ENCODE measurements at regions not wholly inside any gene's neighbourhood (a gene's known extent, or its start where the extent isn't known, plus 50 kb on each side); places are given as distances from the start of the nearest gene placed in this dataset.

GRCh38 chr18:59987102-59987501, 87.3 kb downstream of the PMAIP1 start:
- no peak overlapping the region for H4K5ac ChIP-seq (ENCODE audit: insufficient read length, low read depth, low read length)
- no peak overlapping the region for H3K4me2 ChIP-seq (ENCODE audit: insufficient read depth in 1 of 2, low read depth in 2 of 2, low read length in 2 of 2)
- no peaks in the 10 kb centered on the region for H4K20me1 ChIP-seq (replicated peaks in 1 of 2; ENCODE audit: control insufficient read depth in 1 of 2, insufficient read depth in 2 of 2, low read length in 2 of 2)
- DNase-seq (ENCODE audit: low read depth in 1 of 2, low spot score in 2 of 2) (no peak), FAIRE-seq (no peak)
- no peak overlapping the region for H2AFZ ChIP-seq (ENCODE audit: low read length)
- H3K56ac ChIP-seq (replicated peaks; ENCODE audit: insufficient read length, low read depth, low read length) = no peak overlapping the region
- no peak overlapping the region for H2BK15ac ChIP-seq (ENCODE audit: low read length)
- H3K27me3 ChIP-seq (replicated peaks in 1 of 4; ENCODE audit: control insufficient read depth in 3 of 4, extremely low read depth in 1 of 4, insufficient read depth in 3 of 4, low read length in 3 of 4) = no peaks in the 10 kb centered on the region
- H3K36me3 ChIP-seq (ENCODE audit: control insufficient read depth in 2 of 4, insufficient read depth in 4 of 4, low read length in 3 of 4) = no peaks in the 10 kb centered on the region
- H3K23me2 ChIP-seq (ENCODE audit: low read depth, low read length) = no peaks in the 10 kb centered on the region
- ChIA-PET POLR2A (ENCODE audit: partially characterized antibody) (interaction anchor here (0.7 kb wide), 1 partner anchor 123 kb away, joined by 3 read pairs; no protein-coding TSS in a partner anchor), CTCF (ENCODE audit: partially characterized antibody) (interaction anchor here (0.5 to 4.0 kb wide), 16 partner anchors 8 to 561 kb away, joined by 3 to 31 read pairs (median 4); partner anchors contain the start of gene MC4R)
- H3K9ac ChIP-seq (replicated peaks in 1 of 4; ENCODE audit: extremely low read depth in 1 of 4, low read depth in 3 of 4, low read length in 3 of 4) = no peak overlapping the region
- H2BK20ac ChIP-seq (ENCODE audit: low read length) = no peak overlapping the region
- no peak overlapping the region for H2BK5ac ChIP-seq (ENCODE audit: low read depth, low read length)
- H2BK120ac ChIP-seq (replicated peaks; ENCODE audit: low read depth, low read length) = no peak overlapping the region
- no peak overlapping the region for H3K4ac ChIP-seq (replicated peaks; ENCODE audit: insufficient read length, low read depth, low read length)
- no peaks in the 10 kb centered on the region for H3K79me2 ChIP-seq (ENCODE audit: control insufficient read depth in 1 of 2, insufficient read depth in 2 of 2, low read length in 2 of 2)
- no peak overlapping the region for H3K4me3 ChIP-seq (ENCODE audit: extremely low read depth in 1 of 4, insufficient read depth in 2 of 4, low read depth in 3 of 4, low read length in 4 of 4)
- no peaks in the 10 kb centered on the region for H3K4me1 ChIP-seq (replicated peaks in 1 of 4; ENCODE audit: control insufficient read depth in 3 of 4, insufficient read depth in 4 of 4, low read length in 3 of 4)
- H3K27ac ChIP-seq (ENCODE audit: low read depth, low read length) = no peak overlapping the region
- H3K23ac ChIP-seq (ENCODE audit: insufficient read length) = no peak overlapping the region
- no peak overlapping the region for H2BK12ac ChIP-seq (ENCODE audit: low read depth, low read length)
- no peak overlapping the region for H4K91ac ChIP-seq (replicated peaks; ENCODE audit: insufficient read length, low read length)
- no peak overlapping the region for H3K18ac ChIP-seq (ENCODE audit: extremely low read depth, low read length)
- 70% methylated on average over 4 of the region's 4 CpGs; no CpG with 5 or more reads in 1 of the 2 experiments for WGBS, 2 experiments (ENCODE audit: extremely low coverage in 1 of 2, insufficient coverage in 1 of 2, insufficient read length in 1 of 2, insufficient replicate concordance in 2 of 2, low coverage in 1 of 2, low lambda C conversion rate in 2 of 2, missing lambda C conversion rate in 1 of 2)
- H3K79me1 ChIP-seq (ENCODE audit: low read depth, low read length) = no peaks in the 10 kb centered on the region
- H4K8ac ChIP-seq (ENCODE audit: extremely low read depth, insufficient read depth, low read length) = no peak overlapping the region
- no peak overlapping the region for H3K14ac ChIP-seq (ENCODE audit: insufficient read length)
- H3K9me3 ChIP-seq (ENCODE audit: insufficient read depth in 2 of 2, low read depth in 1 of 2, low read length in 1 of 2) = no peaks in the 10 kb centered on the region
- H2AK5ac ChIP-seq (ENCODE audit: low read depth, low read length) = no peak overlapping the region
- TF ChIP-seq BACH1 (IDR thresholded peaks at IDR 0.05; ENCODE audit: low read length) (no peak), MAFK (IDR thresholded peaks at IDR 0.05; ENCODE audit: low read depth, low read length) (no peak), KDM4A (IDR thresholded peaks at IDR 0.05; ENCODE audit: low read depth, low read length, severe bottlenecking) (no peak), CTCF (IDR thresholded peaks at IDR 0.05; ENCODE audit: control extremely low read depth in 1 of 3, insufficient read depth in 1 of 3, low read depth in 1 of 3, low read length in 3 of 3) (no peak), ATF3 (IDR thresholded peaks at IDR 0.05; ENCODE audit: insufficient read depth, low read depth, low read length) (no peak), SUZ12 (IDR thresholded peaks at IDR 0.05; ENCODE audit: low read length) (no peak), SIRT6 (IDR thresholded peaks at IDR 0.05; ENCODE audit: low read length) (no peak), POLR2AphosphoS5 (IDR thresholded peaks at IDR 0.05; ENCODE audit: low read depth, low read length) (no peak), CBX8 (IDR thresholded peaks at IDR 0.05; ENCODE audit: borderline replicate concordance, low read depth, low read length) (no peak), JUN (IDR thresholded peaks at IDR 0.05; ENCODE audit: low read depth, low read length) (no peak), CTBP2 (IDR thresholded peaks at IDR 0.05; ENCODE audit: borderline replicate concordance, insufficient read depth, insufficient read length, low read length) (no peak), POU5F1 (IDR thresholded peaks at IDR 0.05; ENCODE audit: low read depth, low read length) (no peak)

Data from H1 (cell line).